ENCODE measurements at regions not wholly inside any gene's neighbourhood (a gene's known extent, or its start where the extent isn't known, plus 50 kb on each side); places are given as distances from the start of the nearest gene placed in this dataset.

- Histone ChIP-seq H3K36me3 (replicated peaks; ENCODE audit: low read depth, low read length) (no peaks in the 10 kb centered on the region), H3K79me2 (ENCODE audit: low read length) (no peaks in the 10 kb centered on the region), H4K20me1 (ENCODE audit: insufficient read depth, low read length) (no peaks in the 10 kb centered on the region), H3K4me1 (ENCODE audit: low read length) (no peaks in the 10 kb centered on the region), H3K27me3 (ENCODE audit: low read depth, low read length) (0 out of 2 replicates have a peak, but pooled peaks cover 3% of the 10 kb centered on the region), H2AFZ (ENCODE audit: low read depth, low read length) (no peak overlapping the region), H3K9ac (ENCODE audit: low read length) (no peak overlapping the region), H3K9me3 (ENCODE audit: insufficient read depth, low read length) (no peaks in the 10 kb centered on the region), H3K4me2 (ENCODE audit: low read length) (no peak overlapping the region), H3K27ac (ENCODE audit: low read length) (no peak overlapping the region), H3K4me3 (ENCODE audit: low read length) (no peak overlapping the region)
- TF ChIP-seq, protein P1, sequence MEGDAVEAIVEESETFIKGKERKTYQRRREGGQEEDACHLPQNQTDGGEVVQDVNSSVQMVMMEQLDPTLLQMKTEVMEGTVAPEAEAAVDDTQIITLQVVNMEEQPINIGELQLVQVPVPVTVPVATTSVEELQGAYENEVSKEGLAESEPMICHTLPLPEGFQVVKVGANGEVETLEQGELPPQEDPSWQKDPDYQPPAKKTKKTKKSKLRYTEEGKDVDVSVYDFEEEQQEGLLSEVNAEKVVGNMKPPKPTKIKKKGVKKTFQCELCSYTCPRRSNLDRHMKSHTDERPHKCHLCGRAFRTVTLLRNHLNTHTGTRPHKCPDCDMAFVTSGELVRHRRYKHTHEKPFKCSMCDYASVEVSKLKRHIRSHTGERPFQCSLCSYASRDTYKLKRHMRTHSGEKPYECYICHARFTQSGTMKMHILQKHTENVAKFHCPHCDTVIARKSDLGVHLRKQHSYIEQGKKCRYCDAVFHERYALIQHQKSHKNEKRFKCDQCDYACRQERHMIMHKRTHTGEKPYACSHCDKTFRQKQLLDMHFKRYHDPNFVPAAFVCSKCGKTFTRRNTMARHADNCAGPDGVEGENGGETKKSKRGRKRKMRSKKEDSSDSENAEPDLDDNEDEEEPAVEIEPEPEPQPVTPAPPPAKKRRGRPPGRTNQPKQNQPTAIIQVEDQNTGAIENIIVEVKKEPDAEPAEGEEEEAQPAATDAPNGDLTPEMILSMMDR (IDR thresholded peaks at IDR 0.05; ENCODE audit: low read depth, low read length): no peak
- no peak for TF ChIP-seq EZH2phosphoT487 (IDR thresholded peaks at IDR 0.05; ENCODE audit: low read depth)
These were observed 554.0 kb downstream of the BNC2 start for GRCh38 chr9:16316456-16316855.

DNA sequence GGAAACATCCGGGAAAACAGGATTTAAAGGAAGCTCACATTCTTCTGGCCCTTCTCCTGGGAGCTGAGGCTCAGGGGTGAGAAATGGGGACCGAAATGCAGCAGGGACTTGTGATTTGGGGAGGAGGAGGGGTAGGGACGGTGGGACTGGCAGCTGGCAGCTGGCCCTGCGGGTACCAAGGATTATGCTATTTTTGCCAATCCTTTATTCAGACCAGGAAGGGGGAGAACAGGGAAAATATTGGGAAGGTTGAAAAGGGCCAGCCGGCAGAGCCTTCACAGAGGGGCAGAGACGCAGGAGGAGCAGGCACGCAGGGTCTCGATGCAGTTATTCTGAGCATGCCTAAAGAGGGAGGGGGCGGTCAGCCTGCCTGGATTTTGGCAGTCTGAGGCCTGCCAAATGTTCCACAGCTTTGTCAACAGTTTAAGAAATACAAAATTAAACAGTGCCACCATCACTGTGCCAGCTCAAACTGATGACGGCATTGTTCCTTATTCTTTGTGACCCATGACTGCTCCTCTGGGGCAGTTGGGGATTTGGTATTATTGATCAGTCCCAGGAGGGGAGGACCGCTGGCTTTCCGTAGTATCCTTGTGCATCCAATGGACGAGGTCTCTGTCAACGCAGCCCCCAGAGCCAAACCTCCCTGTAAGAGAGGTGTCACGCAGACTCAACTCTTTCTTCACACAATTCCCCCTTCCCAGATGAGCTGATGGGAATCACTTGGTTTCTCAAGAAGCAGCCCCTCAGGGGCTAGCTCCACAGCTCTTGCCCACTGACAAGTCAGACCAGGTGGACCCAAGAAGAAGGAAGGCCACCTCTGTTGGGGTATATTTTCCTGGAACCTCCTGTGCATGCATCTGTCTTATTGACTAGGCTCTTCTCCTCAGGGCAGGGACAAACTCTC, 553.3 kb downstream of the BNC2 start:
- Histone ChIP-seq H3K4me2 (ENCODE audit: low read length) (no peak overlapping the region), H2AFZ (ENCODE audit: low read depth, low read length) (no peak overlapping the region), H3K9ac (ENCODE audit: low read length) (no peak overlapping the region), H4K20me1 (ENCODE audit: insufficient read depth, low read length) (no peaks in the 10 kb centered on the region), H3K9me3 (ENCODE audit: insufficient read depth, low read length) (no peaks in the 10 kb centered on the region), H3K79me2 (ENCODE audit: low read length) (no peaks in the 10 kb centered on the region), H3K27me3 (ENCODE audit: low read depth, low read length) (0 out of 2 replicates have a peak, but pooled peaks cover 3% of the 10 kb centered on the region), H3K36me3 (replicated peaks; ENCODE audit: low read depth, low read length) (no peaks in the 10 kb centered on the region), H3K4me3 (ENCODE audit: low read length) (no peak overlapping the region), H3K4me1 (ENCODE audit: low read length) (no peaks in the 10 kb centered on the region), H3K27ac (ENCODE audit: low read length) (no peak overlapping the region)
- TF ChIP-seq, protein P1 (IDR thresholded peaks at IDR 0.05; ENCODE audit: low read depth, low read length): no peak
- TF ChIP-seq EZH2phosphoT487 (IDR thresholded peaks at IDR 0.05; ENCODE audit: low read depth): no peak

DNA sequence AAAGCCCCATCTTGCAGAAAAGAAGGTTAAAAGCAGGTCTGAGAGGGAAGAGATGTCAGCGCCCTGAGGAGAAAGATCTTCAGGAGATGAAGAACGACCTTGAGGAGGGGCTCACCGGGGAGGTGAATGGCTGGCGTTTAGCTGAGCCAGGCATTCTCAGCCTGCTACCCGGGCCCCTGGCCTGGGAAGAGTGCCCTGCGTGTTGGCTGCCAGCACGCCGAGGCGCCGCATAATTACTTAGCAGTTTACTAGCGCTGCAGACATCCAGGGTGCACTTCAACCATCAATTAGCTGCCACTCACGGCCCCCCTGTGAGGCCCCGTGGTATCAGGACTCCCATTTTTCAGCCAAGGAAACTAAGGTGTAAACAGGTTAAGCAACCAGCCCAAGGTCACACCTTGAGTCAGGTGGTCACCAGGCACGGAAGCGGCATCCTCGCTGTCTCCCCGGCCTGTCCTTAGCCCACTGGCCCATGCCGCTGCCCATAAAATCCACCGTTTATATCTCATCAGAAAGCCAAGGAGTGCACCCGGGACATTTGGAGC, 551.9 kb downstream of the BNC2 start:
- H3K9me3 ChIP-seq (ENCODE audit: insufficient read depth, low read length): no peaks in the 10 kb centered on the region
- TF ChIP-seq, protein P1 (IDR thresholded peaks at IDR 0.05; ENCODE audit: low read depth, low read length): no peak
- no peak for TF ChIP-seq EZH2phosphoT487 (IDR thresholded peaks at IDR 0.05; ENCODE audit: low read depth)
- no peaks in the 10 kb centered on the region for H3K36me3 ChIP-seq (replicated peaks; ENCODE audit: low read depth, low read length)
- H3K27me3 ChIP-seq (ENCODE audit: low read depth, low read length): 0 out of 2 replicates have a peak, but pooled peaks cover 3% of the 10 kb centered on the region
- no peaks in the 10 kb centered on the region for H3K79me2 ChIP-seq (ENCODE audit: low read length)
- H2AFZ ChIP-seq (ENCODE audit: low read depth, low read length): no peak overlapping the region
- no peak overlapping the region for H3K4me2 ChIP-seq (ENCODE audit: low read length)
- no peaks in the 10 kb centered on the region for H3K4me1 ChIP-seq (ENCODE audit: low read length)
- no peaks in the 10 kb centered on the region for H4K20me1 ChIP-seq (ENCODE audit: insufficient read depth, low read length)
- H3K27ac ChIP-seq (ENCODE audit: low read length): no peak overlapping the region
- H3K4me3 ChIP-seq (ENCODE audit: low read length): no peak overlapping the region
- H3K9ac ChIP-seq (ENCODE audit: low read length): no peak overlapping the region

DNA sequence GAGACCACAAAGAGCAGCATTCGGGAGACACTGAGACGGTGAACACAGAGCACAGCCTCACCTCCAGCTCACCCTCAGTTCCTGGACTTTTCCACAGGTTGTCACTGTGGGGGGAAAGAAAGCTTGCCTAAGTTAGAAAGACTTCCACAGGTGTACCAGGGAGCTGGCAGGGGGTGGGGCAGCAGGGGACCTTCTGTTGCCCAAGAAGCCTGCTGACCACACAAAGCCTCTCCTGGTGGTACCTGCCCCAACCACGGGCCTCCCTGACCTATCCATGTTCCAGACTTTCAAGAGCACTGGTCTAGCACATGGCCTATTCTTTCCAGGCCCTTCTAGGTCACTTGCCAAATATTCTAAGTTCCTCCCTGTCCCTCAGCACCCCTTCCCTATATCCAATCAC, 550.8 kb downstream of the BNC2 start:
- no peaks in the 10 kb centered on the region for H3K79me2 ChIP-seq (ENCODE audit: low read length)
- H3K36me3 ChIP-seq (replicated peaks; ENCODE audit: low read depth, low read length): no peaks in the 10 kb centered on the region
- no peaks in the 10 kb centered on the region for H3K9me3 ChIP-seq (ENCODE audit: insufficient read depth, low read length)
- H3K27ac ChIP-seq (ENCODE audit: low read length): no peak overlapping the region
- H4K20me1 ChIP-seq (ENCODE audit: insufficient read depth, low read length): no peaks in the 10 kb centered on the region
- H3K4me1 ChIP-seq (ENCODE audit: low read length): no peaks in the 10 kb centered on the region
- no peak overlapping the region for H2AFZ ChIP-seq (ENCODE audit: low read depth, low read length)
- H3K4me3 ChIP-seq (ENCODE audit: low read length): no peak overlapping the region
- H3K9ac ChIP-seq (ENCODE audit: low read length): no peak overlapping the region
- no peak overlapping the region for H3K4me2 ChIP-seq (ENCODE audit: low read length)
- TF ChIP-seq, protein P1 (IDR thresholded peaks at IDR 0.05; ENCODE audit: low read depth, low read length): no peak
- no peak for TF ChIP-seq EZH2phosphoT487 (IDR thresholded peaks at IDR 0.05; ENCODE audit: low read depth)
- 0 out of 2 replicates have a peak, but pooled peaks cover 2% of the 10 kb centered on the region for H3K27me3 ChIP-seq (ENCODE audit: low read depth, low read length)

All from OCI-LY3 (cell line).